ENCODE measurements at regions not wholly inside any gene's neighbourhood (a gene's known extent, or its start where the extent isn't known, plus 50 kb on each side); places are given as distances from the start of the nearest gene placed in this dataset.

DNA sequence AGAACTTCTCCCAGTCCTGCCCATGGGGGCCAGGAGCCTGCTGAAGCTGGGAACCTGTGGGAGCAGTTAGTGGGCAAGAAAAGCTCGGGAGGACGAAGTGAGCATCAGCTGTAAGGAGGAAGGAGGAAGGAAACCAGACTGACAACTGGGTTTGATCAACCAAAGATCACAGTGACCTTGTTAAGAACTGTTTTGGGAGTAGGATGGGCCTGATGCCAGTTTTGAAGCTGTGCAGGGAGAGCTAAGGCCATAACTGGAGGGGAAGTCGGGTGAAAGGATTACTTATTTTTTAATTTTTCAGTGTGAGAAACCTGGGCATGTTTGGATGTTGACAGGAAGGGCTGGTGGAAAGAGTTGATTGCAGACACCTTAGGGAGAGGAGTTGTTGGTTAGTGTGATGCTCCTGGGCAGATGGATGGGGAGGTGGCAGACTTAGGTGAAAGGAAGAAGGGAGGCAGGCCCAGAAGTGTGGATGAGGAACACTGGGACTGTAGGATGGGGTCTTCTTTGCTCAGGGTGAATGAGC, 58.3 kb upstream of the KLF4 start (continued):
- TF ChIP-seq, protein P1, sequence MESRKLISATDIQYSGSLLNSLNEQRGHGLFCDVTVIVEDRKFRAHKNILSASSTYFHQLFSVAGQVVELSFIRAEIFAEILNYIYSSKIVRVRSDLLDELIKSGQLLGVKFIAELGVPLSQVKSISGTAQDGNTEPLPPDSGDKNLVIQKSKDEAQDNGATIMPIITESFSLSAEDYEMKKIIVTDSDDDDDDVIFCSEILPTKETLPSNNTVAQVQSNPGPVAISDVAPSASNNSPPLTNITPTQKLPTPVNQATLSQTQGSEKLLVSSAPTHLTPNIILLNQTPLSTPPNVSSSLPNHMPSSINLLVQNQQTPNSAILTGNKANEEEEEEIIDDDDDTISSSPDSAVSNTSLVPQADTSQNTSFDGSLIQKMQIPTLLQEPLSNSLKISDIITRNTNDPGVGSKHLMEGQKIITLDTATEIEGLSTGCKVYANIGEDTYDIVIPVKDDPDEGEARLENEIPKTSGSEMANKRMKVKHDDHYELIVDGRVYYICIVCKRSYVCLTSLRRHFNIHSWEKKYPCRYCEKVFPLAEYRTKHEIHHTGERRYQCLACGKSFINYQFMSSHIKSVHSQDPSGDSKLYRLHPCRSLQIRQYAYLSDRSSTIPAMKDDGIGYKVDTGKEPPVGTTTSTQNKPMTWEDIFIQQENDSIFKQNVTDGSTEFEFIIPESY (IDR thresholded peaks at IDR 0.05; ENCODE audit: extremely low read depth, insufficient replicate concordance, low read length) = no peak

DNA sequence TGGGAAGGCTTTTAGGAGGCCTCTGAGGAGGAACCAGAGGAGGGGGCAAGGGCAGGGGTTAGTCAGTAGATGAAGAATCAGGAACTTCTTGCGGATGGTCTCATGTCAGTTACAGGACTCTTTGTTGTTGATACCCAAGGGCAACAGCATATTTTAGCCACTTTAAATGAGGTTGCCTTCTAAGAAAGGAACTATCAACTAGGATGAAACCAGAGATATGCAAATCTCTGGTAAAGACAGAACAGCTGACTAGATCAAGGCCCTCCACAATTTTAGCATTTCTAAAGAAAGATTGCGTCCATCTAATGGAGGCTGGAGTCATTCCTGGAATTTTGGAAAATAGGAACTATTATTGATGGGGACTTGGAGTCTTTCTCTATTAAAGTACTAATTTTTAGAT, 57.7 kb upstream of the KLF4 start:
- ChIA-PET POLR2A (no interaction called here), CTCF (no interaction called here), RAD21 (ENCODE audit: low non-redundant PET in 1 of 2, low total read pairs in 2 of 2, uncharacterized antibody in 2 of 2, unreplicated experiment in 2 of 2) (no interaction called here)
- no peaks in the 10 kb centered on the region for H3K27me3 ChIP-seq (ENCODE audit: insufficient read depth, low read length)
- intact Hi-C loops (cut with micrococcal nuclease) = no loop called here
- H3K27ac ChIP-seq (ENCODE audit: low read depth, low read length) = no peak overlapping the region
- no peaks in the 10 kb centered on the region for H4K20me1 ChIP-seq (ENCODE audit: insufficient read depth)
- H3K4me3 ChIP-seq (replicated peaks in 1 of 2; ENCODE audit: low read depth in 1 of 2, low read length in 2 of 2) = no peak overlapping the region
- no peaks in the 10 kb centered on the region for H3K79me2 ChIP-seq (ENCODE audit: insufficient read depth, low read length)
- no peak overlapping the region for H3K9ac ChIP-seq (ENCODE audit: low read length)
- no peaks in the 10 kb centered on the region for H3K36me3 ChIP-seq (ENCODE audit: control insufficient read depth in 1 of 2, insufficient read depth in 2 of 2, low read length in 2 of 2)
- DNase-seq (ENCODE audit: low read depth, low spot score) (no peak), ATAC-seq (no peak)
- peak overlapping the region; percentile 10 for H2AFZ ChIP-seq (ENCODE audit: low read depth, low read length, poor library complexity, severe bottlenecking)
- no TSS peak for BruUV-seq (replicated peaks)
- TF ChIP-seq SIN3A (IDR thresholded peaks at IDR 0.05; ENCODE audit: low read depth) (no peak), FOSL1 (IDR thresholded peaks at IDR 0.05; ENCODE audit: low read depth) (no peak), CBX3 (IDR thresholded peaks at IDR 0.05; ENCODE audit: low read depth) (no peak)
- no peaks in the 10 kb centered on the region for H3K9me3 ChIP-seq (ENCODE audit: control insufficient read depth in 1 of 2, insufficient read depth in 1 of 2, low read depth in 1 of 2, low read length in 2 of 2)
- no peaks in the 10 kb centered on the region for H3K9me2 ChIP-seq (ENCODE audit: insufficient read depth)
- no peak overlapping the region for H3K4me2 ChIP-seq (ENCODE audit: low read length)
- peaks cover 0 to 14% of the 10 kb centered on the region in 2 experiments; a peak in 2 of 4 replicates for H3K4me1 ChIP-seq (ENCODE audit: control insufficient read depth in 1 of 2, insufficient read depth in 2 of 2, low read length in 2 of 2)

DNA sequence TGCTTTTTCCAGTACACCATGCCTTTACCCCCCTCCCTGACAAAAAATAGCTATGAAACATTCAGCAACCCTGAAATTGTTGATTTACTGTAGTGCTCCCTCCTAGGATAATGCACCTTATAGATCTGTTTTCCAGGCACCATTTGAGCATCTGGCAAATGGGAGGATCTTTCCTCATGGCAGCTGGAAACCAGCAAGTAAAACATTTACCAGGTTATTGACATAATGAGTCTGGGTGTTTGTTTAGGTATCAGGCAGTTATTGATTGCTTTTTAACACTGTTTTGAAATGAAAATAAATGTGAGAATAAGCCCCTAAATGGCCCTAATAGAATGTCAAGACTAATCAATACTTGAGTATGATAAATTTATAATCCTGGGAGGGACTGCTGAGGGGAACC, 57.3 kb upstream of the KLF4 start:
- H3K27ac ChIP-seq (ENCODE audit: low read depth, low read length) = no peak overlapping the region
- H3K4me3 ChIP-seq (replicated peaks in 1 of 2; ENCODE audit: low read depth in 1 of 2, low read length in 2 of 2) = no peak overlapping the region
- H3K79me2 ChIP-seq (ENCODE audit: insufficient read depth, low read length) = no peaks in the 10 kb centered on the region
- H3K9ac ChIP-seq (ENCODE audit: low read length) = no peak overlapping the region
- H3K4me2 ChIP-seq (ENCODE audit: low read length) = no peak overlapping the region
- POLR2A ChIA-PET = no interaction called here
- CTCF ChIA-PET = no interaction called here
- no peak for DNase-seq (ENCODE audit: low read depth, low spot score)
- no peaks in the 10 kb centered on the region for H3K9me2 ChIP-seq (ENCODE audit: insufficient read depth)
- no peaks in the 10 kb centered on the region for H3K9me3 ChIP-seq (ENCODE audit: control insufficient read depth in 1 of 2, insufficient read depth in 1 of 2, low read depth in 1 of 2, low read length in 2 of 2)
- no peak for ATAC-seq
- H3K36me3 ChIP-seq (ENCODE audit: control insufficient read depth in 1 of 2, insufficient read depth in 2 of 2, low read length in 2 of 2) = no peaks in the 10 kb centered on the region
- no peak overlapping the region for H2AFZ ChIP-seq (ENCODE audit: low read depth, low read length, poor library complexity, severe bottlenecking)
- no TSS peak for BruUV-seq (replicated peaks)
- no peaks in the 10 kb centered on the region for H3K27me3 ChIP-seq (ENCODE audit: insufficient read depth, low read length)
- H4K20me1 ChIP-seq (ENCODE audit: insufficient read depth) = no peaks in the 10 kb centered on the region
- H3K4me1 ChIP-seq (ENCODE audit: control insufficient read depth in 1 of 2, insufficient read depth in 2 of 2, low read length in 2 of 2) = peaks cover 0 to 14% of the 10 kb centered on the region in 2 experiments; a peak in 2 of 4 replicates
- RAD21 ChIA-PET (ENCODE audit: low non-redundant PET in 1 of 2, low total read pairs in 2 of 2, uncharacterized antibody in 2 of 2, unreplicated experiment in 2 of 2) = no interaction called here
- intact Hi-C loops (cut with micrococcal nuclease) = no loop called here
- TF ChIP-seq CEBPB (IDR thresholded peaks at IDR 0.05; ENCODE audit: low read depth) (no peak), SIN3A (IDR thresholded peaks at IDR 0.05; ENCODE audit: low read depth) (no peak), CBX3 (IDR thresholded peaks at IDR 0.05; ENCODE audit: low read depth) (no peak), YY1 (IDR thresholded peaks at IDR 0.05; ENCODE audit: extremely low read depth, insufficient replicate concordance, low read depth, low read length) (no peak), SRF (IDR thresholded peaks at IDR 0.05; ENCODE audit: low read depth) (no peak), POLR2AphosphoS5 (IDR thresholded peaks at IDR 0.05; ENCODE audit: low read depth, low read length) (no peak), ZFX (IDR thresholded peaks at IDR 0.05) (no peak), EGR1 (IDR thresholded peaks at IDR 0.05; ENCODE audit: low read depth) (no peak), SP1 (IDR thresholded peaks at IDR 0.05; ENCODE audit: low read depth) (no peak), RAD21 (IDR thresholded peaks at IDR 0.05; ENCODE audit: low read depth) (no peak)
- TF ChIP-seq, protein P2, sequence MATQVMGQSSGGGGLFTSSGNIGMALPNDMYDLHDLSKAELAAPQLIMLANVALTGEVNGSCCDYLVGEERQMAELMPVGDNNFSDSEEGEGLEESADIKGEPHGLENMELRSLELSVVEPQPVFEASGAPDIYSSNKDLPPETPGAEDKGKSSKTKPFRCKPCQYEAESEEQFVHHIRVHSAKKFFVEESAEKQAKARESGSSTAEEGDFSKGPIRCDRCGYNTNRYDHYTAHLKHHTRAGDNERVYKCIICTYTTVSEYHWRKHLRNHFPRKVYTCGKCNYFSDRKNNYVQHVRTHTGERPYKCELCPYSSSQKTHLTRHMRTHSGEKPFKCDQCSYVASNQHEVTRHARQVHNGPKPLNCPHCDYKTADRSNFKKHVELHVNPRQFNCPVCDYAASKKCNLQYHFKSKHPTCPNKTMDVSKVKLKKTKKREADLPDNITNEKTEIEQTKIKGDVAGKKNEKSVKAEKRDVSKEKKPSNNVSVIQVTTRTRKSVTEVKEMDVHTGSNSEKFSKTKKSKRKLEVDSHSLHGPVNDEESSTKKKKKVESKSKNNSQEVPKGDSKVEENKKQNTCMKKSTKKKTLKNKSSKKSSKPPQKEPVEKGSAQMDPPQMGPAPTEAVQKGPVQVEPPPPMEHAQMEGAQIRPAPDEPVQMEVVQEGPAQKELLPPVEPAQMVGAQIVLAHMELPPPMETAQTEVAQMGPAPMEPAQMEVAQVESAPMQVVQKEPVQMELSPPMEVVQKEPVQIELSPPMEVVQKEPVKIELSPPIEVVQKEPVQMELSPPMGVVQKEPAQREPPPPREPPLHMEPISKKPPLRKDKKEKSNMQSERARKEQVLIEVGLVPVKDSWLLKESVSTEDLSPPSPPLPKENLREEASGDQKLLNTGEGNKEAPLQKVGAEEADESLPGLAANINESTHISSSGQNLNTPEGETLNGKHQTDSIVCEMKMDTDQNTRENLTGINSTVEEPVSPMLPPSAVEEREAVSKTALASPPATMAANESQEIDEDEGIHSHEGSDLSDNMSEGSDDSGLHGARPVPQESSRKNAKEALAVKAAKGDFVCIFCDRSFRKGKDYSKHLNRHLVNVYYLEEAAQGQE (IDR thresholded peaks at IDR 0.05; ENCODE audit: low read depth) = no peak
- TF ChIP-seq, protein P3, sequence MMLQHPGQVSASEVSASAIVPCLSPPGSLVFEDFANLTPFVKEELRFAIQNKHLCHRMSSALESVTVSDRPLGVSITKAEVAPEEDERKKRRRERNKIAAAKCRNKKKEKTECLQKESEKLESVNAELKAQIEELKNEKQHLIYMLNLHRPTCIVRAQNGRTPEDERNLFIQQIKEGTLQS (IDR thresholded peaks at IDR 0.05) = no peak

Data from HCT116 (cell line).